Osteoblast (primary cell): ENCODE measurements at regions not wholly inside any gene's neighbourhood (a gene's known extent, or its start where the extent isn't known, plus 50 kb on each side); places are given as distances from the start of the nearest gene placed in this dataset.

Source experiments
- DNase-seq: peaks from one replicate; pipeline ENCODE4 v3.0.0; 2011; ENCODE audit warnings: low spot score, mixed read lengths; ENCODE audit not compliant: insufficient read length; ENCODE audit errors: missing footprints
- H2AFZ ChIP-seq: 2 replicates; pipeline ENCODE4 v1.6.0; 2011; ENCODE audit warnings: mild to moderate bottlenecking, low read length
- H3K27ac ChIP-seq: 2 replicates; pipeline ENCODE4 v1.5.1; 2011; ENCODE audit warnings: mild to moderate bottlenecking, low read depth, low read length, moderate library complexity
- H3K27me3 ChIP-seq: 2 replicates; pipeline ENCODE4 v1.6.0; 2012; ENCODE audit warnings: mild to moderate bottlenecking, control low read depth, inconsistent platforms, low read length, moderate library complexity; ENCODE audit not compliant: insufficient read depth
- H3K36me3 ChIP-seq: 2 replicates; pipeline ENCODE4 v1.5.1; 2011; ENCODE audit warnings: mild to moderate bottlenecking, low read length, control low read depth, moderate library complexity; ENCODE audit not compliant: insufficient read depth
- H3K4me1 ChIP-seq: 2 replicates; pipeline ENCODE4 v1.5.1; 2011; ENCODE audit warnings: mild to moderate bottlenecking, low read length, control low read depth, moderate library complexity; ENCODE audit not compliant: insufficient read depth
- H3K4me2 ChIP-seq: 2 replicates; pipeline ENCODE4 v1.6.0; 2011; ENCODE audit warnings: mild to moderate bottlenecking, low read length; ENCODE audit not compliant: insufficient read depth
- H3K4me3 ChIP-seq: fragments of 200-600 bp; sonication (generic); 3 replicates; pipeline ENCODE4 v1.5.1; 2012; ENCODE audit warnings: mild to moderate bottlenecking, low read length, inconsistent platforms; ENCODE audit not compliant: insufficient read depth
- H3K79me2 ChIP-seq: 2 replicates; pipeline ENCODE4 v1.6.0; 2012; ENCODE audit warnings: mild to moderate bottlenecking, low read length, control low read depth, inconsistent platforms; ENCODE audit not compliant: insufficient read depth
- H3K9me3 ChIP-seq: 2 replicates; pipeline ENCODE4 v1.5.1; 2011; ENCODE audit warnings: low read depth, low read length, control low read depth
- H4K20me1 ChIP-seq: 2 replicates; pipeline ENCODE4 v1.6.0; 2012; ENCODE audit warnings: mild to moderate bottlenecking, low read length, control low read depth; ENCODE audit not compliant: insufficient read depth
- CTCF ChIP-seq: IDR thresholded peaks from 2 replicates; pipeline ENCODE4 v1.5.1; 2011; ENCODE audit warnings: mild to moderate bottlenecking, low read depth, low read length, moderate library complexity; ENCODE audit errors: extremely low read depth

- H3K27me3 ChIP-seq, result no peaks in the 10 kb centered on the region
- no peaks in the 10 kb centered on the region for H3K79me2 ChIP-seq
- H4K20me1 ChIP-seq, result no peaks in the 10 kb centered on the region
- no peak overlapping the region for H3K4me3 ChIP-seq
- no peak overlapping the region for H3K4me2 ChIP-seq
- H3K36me3 ChIP-seq, result no peaks in the 10 kb centered on the region
- peaks cover 14% of the 10 kb centered on the region for H3K4me1 ChIP-seq
- no peak for TF ChIP-seq CTCF
- no peak overlapping the region for H2AFZ ChIP-seq
- H3K9me3 ChIP-seq, result no peaks in the 10 kb centered on the region
- no peak overlapping the region for H3K27ac ChIP-seq
- DNase-seq, result no peak
Observed at GRCh38 chr2:239495175-239495574, 94.4 kb upstream of the HDAC4 start.

DNA sequence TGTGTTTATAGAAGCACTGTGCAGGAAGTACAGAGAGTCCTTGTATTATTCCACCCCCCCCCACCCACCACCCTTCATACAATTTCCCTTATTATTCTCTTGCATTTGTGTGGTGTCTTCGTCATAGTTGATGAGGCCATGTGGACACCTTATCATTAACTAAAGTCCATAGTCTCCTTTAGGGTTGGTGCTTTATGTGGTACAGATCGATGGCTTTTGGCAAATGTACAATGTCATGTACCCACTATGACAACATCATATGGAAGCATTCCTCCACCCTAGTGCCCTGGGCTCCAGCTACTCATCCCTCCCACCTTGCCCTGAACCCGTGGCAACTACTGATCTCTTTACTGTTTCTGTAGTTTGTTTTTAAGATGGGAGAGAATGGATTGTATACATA, 93.8 kb upstream of the HDAC4 start:
- no peak for DNase-seq
- Histone ChIP-seq H3K79me2 (no peaks in the 10 kb centered on the region), H4K20me1 (no peaks in the 10 kb centered on the region), H3K27me3 (no peaks in the 10 kb centered on the region), H2AFZ (no peak overlapping the region), H3K4me3 (no peak overlapping the region), H3K27ac (no peak overlapping the region), H3K36me3 (no peaks in the 10 kb centered on the region), H3K4me2 (no peak overlapping the region), H3K9me3 (no peaks in the 10 kb centered on the region), H3K4me1 (peaks cover 8% of the 10 kb centered on the region)
- TF ChIP-seq CTCF, result no peak

DNA sequence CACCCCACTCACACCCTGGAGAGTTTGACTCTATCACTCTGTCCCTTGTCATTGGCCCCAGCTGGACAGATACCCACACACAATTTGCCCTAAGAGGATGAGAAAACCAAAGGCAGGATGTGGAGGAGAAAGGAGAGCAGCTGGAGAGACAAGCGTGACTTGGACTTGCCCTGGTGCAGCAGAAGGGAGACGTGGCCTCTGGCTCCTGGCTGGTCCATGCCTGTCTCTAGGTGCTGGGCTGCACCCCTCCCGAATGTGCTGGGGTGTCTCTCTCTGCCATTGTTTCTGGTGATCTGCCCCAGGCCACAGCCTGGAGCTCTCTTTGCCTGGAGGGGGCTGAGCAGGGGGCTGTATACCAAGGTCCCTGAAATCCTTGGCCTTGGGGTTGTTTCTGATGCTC, 88.7 kb upstream of the HDAC4 start:
- H3K27ac ChIP-seq, result no peak overlapping the region

GRCh38 chr2:239488125-239488524, 87.3 kb upstream of the HDAC4 start:
- no peak for TF ChIP-seq CTCF
- no peaks in the 10 kb centered on the region for H3K36me3 ChIP-seq
- H3K4me2 ChIP-seq, result no peak overlapping the region
- no peak for DNase-seq
- H3K9me3 ChIP-seq, result no peaks in the 10 kb centered on the region
- no peaks in the 10 kb centered on the region for H4K20me1 ChIP-seq
- H3K4me3 ChIP-seq, result no peak overlapping the region
- H3K4me1 ChIP-seq, result no peaks in the 10 kb centered on the region
- no peaks in the 10 kb centered on the region for H3K79me2 ChIP-seq
- peaks cover 4% of the 10 kb centered on the region for H3K27me3 ChIP-seq
- H3K27ac ChIP-seq, result no peak overlapping the region
- H2AFZ ChIP-seq, result no peak overlapping the region

More for the DNA sequence above, 88.7 kb upstream of the HDAC4 start:
- H3K4me2 ChIP-seq, result no peak overlapping the region
- peaks cover 4% of the 10 kb centered on the region for H3K27me3 ChIP-seq
- H4K20me1 ChIP-seq, result no peaks in the 10 kb centered on the region
- no peaks in the 10 kb centered on the region for H3K4me1 ChIP-seq
- TF ChIP-seq CTCF, result no peak
- DNase-seq, result no peak
- H3K4me3 ChIP-seq, result no peak overlapping the region
- H3K79me2 ChIP-seq, result no peaks in the 10 kb centered on the region
- no peak overlapping the region for H2AFZ ChIP-seq
- no peaks in the 10 kb centered on the region for H3K36me3 ChIP-seq
- no peaks in the 10 kb centered on the region for H3K9me3 ChIP-seq
